ENCODE measurements at regions not wholly inside any gene's neighbourhood (a gene's known extent, or its start where the extent isn't known, plus 50 kb on each side); places are given as distances from the start of the nearest gene placed in this dataset.

GRCh38 chr7:83731154-83731553, 82.2 kb upstream of the SEMA3E start (continued):
- TF ChIP-seq CHD7 (IDR thresholded peaks at IDR 0.05; ENCODE audit: insufficient replicate concordance, low read length) = no peak
- TF ChIP-seq TBP (IDR thresholded peaks at IDR 0.05; ENCODE audit: low read depth, low read length) = no peak
- no peak for TF ChIP-seq POLR2A (IDR thresholded peaks at IDR 0.05; ENCODE audit: control extremely low read depth in 1 of 2, low read depth in 2 of 2, low read length in 2 of 2)
- no peak for TF ChIP-seq YY1 (IDR thresholded peaks at IDR 0.05; ENCODE audit: low read depth, low read length)
- no peak for TF ChIP-seq KDM5A (IDR thresholded peaks at IDR 0.05; ENCODE audit: low read length)
- no peak for TF ChIP-seq CREB1 (IDR thresholded peaks at IDR 0.05)

Data from H1 (cell line).